GM19463 (cell line): ENCODE measurements at regions not wholly inside any gene's neighbourhood (a gene's known extent, or its start where the extent isn't known, plus 50 kb on each side); places are given as distances from the start of the nearest gene placed in this dataset.

ENCODE experiments used
- ATAC-seq: cut with Tn5 transposase; IDR thresholded peaks from one replicate; pipeline ENCODE4 v1.9.1; 2021; ENCODE audit warnings: mild to moderate bottlenecking, moderate library complexity; ENCODE audit not compliant: unreplicated experiment

DNA sequence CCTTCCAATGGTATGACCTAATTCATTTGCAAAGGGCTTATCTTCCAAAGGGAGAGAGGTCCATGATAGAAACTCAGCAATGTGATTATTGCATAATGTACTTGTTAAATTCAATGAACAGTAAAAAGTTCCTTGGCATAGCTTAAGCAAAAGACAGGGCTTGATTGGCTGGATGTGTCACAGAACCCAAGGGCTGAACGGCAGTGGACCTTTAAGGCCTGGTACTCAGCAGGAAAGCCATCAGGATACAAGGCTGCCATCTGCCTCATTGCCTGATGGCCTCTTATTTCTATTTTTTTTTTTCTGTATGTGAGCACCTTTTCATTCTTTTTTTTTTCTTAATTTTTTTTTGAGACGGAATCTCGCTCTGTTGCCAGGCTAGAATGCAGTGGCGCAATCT is 208.9 kb upstream of the WSCD1 start:
- ATAC-seq, result no peak

DNA sequence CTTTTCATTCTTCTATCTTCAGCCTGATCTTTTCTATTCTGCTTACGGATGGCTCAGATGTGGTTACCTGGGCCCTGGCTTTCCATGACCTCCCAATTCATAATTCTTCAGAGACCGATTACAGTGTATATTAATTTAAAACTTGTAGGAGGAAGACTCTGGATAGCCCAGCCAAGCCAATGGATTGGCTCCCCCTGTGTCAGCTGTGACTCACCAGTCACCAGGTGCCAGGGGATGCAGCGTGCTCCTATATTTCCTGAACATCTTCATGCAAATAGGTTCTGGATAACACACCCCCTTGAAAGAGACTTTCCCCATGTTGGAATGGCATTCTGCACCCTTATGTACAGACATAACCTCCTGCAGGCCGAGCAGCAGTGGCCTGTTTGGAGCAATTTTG is 208.3 kb upstream of the WSCD1 start:
- no peak for ATAC-seq

DNA sequence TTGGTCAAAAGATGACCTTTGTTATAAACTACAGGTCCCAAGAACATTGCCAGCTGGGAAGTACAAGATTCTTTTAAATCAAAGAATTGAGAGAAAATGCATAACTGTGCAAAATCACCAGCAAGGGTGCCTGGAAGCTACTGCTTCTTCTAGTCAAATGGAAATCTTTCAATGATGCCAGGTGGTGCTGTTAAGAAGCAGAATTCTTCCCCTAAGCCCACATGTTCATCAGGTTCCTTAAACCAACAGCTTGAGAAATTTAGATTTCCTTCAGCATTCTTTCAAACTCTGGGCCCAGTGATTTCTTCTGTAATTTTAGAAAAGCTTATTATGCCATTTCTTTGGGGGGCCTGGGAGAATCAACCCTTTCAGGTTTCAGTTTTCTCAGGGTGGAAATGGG is 207.8 kb upstream of the WSCD1 start:
- no peak for ATAC-seq

DNA sequence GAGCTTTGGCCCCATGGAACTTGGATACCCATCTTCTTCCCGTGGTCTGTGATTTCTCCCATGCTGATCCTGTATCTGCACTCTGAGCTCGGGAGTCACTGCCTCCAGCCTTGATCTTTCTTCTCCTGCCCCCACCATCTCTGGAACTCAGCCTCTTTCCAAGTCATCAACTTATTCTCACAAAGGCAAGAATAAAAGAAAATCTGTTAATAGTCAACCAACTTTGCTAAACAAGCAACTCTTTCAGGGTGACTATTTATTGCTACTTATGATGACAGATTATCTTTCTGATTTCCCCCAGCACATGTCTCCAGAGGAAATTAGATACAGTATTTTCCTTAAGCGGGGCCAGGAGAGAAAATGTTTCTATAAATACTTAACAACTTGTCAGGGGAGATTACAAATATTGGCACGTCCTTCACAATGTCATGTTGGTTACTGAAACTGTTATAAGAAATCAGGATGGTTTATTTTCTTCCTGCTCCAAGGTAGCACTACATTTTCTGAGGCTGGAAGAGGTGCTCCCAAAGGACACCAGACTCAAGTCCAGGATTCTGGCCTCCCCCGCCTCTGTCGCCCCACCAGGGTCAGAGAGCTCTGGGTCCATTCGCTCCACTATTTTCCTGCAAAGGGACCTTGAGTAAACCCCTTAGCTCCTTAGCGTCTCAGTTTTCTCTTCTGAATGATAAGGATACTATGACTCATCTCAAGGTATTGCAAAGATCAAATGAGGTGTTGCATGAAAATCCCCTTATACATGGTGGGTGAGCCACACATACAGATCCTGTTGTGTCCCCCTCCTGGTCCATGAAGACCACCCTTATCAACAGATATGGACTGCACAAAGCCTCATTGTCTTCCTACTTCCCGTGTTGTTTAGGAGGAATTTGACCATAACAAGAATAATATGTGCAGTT is 205.2 kb upstream of the WSCD1 start:
- no peak for ATAC-seq

DNA sequence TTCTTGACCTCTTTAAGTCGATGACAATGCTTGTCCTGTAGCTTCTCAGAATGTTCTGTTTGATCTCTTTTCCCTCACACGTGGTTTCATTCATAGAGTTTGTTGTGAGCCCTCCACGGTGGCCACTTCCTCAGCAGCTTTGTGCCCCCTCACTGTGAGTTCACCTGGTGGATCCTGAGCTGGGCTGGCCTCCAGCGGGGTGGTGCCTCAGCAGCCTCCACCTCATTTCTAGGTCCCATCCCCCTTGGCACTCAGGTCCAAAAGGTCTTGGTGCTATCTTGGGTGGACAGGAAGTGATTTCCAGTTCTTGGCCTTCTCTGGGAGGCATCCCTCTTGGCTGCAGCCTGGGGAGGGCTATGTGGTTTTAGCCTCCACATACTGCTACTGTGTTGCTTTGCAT is 203.2 kb upstream of the WSCD1 start:
- ATAC-seq, result no peak

DNA sequence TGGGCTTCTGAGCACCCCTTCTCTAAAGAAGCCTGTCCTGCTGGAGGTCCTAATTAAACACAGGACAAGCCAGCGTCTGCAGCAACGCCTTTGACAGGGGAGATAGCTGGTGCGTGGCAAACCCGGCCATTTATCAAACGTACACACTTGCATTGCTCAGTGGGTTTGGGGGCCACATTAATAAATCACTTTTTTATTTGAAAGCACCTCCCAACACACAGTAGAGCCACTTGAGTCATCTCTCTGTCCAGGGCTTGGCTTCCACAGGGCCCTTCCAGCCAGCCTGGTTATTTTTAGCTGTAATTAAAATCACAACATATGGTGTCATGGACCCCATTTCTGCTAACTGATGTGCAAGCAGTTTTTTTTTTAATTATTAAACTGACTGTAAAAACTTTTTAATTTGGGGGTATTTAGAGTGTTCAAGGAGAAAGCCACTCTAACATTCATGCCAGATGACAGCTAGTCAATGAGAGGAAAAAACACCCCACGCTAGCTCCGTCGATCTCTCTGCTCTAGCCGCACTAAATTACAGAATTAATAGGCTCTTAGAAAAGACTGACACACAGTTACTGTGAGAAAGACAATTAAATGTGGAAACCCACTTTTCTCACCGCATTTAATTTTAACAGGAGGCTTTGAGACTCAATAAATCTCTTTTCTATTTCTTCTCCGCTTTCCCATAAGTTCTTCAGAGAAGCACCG is 201.0 kb upstream of the WSCD1 start:
- no peak for ATAC-seq

DNA sequence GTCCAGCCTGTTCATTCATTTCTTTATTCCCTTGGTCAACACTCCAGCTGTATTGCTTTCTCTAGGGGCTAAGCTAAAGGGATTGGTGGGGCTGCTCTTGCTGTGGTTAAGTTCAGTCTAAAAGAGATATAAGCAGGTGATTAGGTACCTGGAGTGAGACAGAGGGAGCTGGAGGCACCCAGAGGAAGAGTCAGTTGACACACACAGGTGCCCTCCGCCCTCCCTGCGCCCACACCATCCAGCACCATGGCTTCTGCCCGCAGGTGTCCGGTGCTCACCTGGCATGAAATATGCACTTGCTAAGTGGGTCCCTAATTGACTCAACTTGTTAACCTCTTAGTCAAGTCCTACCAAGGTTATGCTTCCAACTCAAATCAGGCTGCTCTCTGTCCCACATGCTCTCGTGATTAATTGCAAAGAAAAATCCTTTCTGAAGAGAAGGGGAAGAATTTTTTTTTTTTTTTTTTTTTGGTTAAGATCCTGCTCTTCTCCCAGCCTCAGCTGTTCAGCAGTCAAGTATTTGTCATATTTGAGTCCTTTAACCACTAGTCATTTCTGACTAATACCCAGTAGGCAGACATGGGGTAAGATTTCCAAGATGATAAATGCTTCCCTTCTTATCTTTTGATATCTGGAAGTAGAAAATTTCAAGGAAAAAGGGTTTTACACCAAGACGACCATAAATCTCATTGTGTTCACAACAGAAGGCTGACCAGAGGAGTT is 199.8 kb upstream of the WSCD1 start:
- no peak for ATAC-seq

DNA sequence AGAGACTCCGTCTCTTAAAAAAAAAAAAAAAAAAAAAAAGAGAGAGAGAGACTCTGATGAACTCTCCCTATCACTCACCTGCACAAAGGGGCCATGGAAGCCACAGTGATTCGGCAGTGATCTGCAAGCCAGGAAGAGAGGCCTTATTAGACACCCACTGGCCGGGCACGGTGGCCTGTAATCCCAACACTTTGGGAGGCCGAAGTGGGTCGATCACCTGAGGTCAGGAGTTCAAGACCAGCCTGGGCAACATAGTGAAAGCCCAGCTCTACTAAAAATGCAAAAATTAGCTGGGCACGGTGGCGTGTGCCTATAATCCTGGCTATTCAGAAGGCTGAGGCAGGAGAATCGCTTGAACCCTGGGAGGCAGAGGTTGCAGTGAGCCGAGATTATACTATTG is 198.5 kb upstream of the WSCD1 start:
- ATAC-seq, result no peak

DNA sequence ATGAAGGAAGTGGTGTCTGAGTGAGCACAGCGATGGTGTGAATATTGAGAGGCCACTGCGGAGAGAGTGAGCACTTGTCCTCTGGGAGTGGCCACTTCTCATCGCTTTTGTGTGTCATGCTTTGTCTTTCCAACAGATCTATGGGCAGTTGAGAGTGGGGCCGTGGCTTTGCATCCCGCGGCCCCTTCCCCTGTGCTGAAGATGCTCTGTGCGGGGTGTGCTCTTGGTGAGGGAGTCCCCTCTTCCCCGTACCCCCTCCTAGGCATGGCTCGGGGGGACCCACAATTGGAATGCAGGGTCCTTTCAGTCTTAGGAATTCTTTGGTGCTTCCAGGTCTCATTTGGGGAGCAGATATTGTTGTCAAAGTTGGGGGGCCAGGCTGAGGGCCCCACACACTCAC is 197.3 kb upstream of the WSCD1 start:
- no peak for ATAC-seq

DNA sequence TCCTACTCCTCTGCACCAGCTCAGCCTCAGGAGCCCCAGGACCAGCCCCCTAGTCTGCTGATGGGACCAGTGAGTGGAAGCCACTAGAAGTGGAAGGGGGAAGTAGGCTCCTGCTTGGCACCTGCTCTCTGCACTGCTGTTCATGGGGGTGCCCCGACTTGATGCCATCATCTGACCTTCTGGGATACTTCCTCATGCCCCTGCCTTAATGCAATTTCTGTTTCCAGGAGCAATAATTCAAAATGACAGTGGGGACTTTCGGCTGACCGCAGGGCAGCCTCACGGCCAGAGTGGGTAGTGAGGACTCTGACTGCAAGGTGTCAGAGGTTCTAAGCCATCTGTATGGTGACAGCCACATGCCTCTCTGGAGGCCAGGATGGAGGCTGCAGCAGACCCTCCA is 196.4 kb upstream of the WSCD1 start:
- no peak for ATAC-seq

DNA sequence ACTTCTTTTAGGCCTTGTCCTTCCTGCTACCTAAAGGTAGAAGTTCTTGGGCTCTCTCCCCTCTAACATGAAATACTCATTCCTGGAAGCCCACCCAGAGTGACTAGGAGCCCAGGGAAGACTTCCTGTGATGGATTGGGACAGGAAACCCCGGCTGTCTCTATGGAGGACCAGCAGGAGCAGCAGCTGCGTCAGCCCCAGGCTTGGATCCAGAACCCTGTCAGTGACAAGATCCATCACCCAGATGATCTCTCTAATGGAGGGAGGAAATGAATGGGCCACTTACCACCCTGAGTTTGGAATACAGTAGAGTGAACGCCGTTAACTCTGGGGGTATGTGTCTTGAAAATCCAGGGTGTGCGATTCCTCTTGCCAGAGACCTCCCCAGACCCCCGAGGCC is 195.7 kb upstream of the WSCD1 start:
- ATAC-seq, result no peak

DNA sequence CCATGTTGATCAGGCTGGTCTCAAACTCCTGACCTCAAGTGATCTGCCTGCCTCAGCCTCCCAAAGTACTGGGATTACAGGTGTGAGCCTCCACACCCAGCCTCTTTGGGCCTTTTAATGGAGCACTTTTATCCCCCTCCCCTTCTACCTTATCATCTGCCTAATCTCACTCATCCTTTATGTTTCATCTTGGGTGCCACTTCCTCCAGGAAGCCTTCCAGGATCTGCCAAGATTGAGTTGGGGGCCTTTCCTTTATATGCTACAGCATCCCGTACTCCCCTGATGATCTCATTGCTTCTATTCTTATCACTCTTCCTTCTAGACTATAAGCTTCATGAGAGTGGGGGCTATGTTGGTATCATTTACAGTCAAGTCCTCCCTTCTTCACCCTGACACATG is 192.8 kb upstream of the WSCD1 start:
- ATAC-seq, result no peak

DNA sequence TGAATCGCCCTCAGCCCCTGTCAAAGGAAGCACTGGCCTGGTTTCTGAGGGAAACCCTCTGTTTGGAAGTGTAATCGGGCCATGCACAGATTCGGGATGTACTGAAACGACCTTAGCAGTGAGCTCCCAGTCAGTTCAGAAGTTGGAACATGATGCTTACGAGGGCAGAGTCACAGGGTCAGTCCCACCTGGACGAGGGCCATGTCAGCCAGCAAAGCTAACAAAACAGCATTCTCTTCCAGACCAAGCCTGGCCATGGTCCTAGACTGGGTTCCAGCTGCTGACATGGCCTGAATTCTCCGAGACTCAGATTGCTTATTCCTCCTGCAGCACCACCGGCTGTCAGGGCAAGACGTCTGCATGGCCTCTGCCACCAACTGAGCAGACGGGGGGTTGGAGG is 192.2 kb upstream of the WSCD1 start:
- ATAC-seq, result no peak

DNA sequence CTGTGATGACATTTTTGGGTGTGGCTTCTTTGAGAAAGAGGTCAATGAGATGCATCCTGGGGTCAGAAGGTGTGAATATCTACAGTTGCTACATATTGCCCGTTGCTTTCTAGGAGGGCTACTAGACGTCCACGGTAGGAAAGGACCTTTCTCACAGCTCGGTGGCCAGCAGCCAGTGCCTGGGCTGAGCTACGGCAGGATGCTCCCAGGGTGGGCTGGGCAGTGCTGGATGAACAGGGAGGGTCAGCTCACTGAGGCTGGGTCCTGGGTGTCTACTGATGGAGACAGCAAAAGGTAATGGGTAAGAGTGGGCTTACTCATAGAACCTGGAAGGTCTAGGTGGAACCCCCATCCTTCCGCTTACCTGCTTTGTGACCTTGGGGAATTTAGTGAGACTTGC is 188.3 kb upstream of the WSCD1 start:
- no peak for ATAC-seq

DNA sequence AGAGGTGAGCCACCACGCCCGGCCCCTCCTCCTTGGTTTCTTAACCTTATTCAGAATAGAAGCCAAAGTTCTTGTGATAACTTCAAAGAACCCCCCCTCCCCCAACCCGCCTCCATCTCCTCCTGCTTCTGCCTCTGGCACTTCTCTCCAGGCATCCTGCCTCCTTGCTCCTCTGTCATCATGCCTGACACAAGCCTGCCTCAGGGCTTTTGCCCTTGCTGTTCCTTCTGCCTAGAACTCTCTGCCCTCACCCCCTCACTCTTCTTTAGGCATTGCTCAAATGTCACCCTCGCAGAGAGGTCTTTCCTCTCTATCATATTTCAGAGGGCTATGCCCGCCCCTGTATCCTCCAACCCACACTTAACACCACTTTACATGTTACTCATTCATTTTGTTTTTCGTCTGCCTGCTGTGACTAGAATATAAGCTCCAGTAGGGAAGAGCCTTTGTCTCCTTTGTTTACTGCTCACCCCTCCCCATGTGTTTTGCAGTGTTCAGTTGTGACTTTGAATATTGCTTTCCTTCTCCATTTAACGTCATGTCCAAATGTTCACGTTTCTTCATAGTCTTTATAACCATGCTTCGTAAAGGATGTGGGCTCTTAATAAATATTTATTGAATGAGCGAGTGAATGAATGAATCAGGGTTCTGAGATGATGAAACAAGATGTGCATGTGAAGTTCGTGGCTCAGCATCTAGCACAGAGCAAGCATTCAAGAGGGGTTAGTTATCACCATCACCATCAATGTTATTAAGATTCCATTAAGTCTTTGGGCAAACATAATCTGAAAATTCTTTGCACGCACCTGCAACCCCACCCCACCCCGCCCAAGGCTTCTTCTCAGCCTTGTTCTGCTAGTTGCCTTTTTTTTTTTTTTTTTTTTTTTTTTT is 186.2 kb upstream of the WSCD1 start:
- ATAC-seq, result no peak

DNA sequence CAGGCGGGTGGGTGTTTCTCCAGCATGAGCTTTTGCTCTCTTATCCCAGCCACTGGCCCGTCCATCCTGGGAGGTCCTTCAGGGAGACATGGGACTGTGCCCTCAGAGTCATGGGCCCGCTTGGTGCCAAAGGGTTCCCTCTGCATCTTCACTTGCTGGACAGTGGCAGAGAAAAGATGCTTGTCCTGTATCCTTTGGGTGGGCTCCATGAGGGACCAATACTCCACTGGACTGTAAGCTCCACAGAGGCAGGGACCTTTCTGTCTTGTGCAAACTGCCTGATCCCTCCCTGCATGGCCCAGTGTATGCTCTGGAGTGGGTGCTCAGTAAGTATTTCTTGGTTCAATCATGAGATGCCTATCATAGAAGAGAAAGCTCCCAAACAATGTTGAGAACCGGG is 184.8 kb upstream of the WSCD1 start:
- ATAC-seq, result no peak

DNA sequence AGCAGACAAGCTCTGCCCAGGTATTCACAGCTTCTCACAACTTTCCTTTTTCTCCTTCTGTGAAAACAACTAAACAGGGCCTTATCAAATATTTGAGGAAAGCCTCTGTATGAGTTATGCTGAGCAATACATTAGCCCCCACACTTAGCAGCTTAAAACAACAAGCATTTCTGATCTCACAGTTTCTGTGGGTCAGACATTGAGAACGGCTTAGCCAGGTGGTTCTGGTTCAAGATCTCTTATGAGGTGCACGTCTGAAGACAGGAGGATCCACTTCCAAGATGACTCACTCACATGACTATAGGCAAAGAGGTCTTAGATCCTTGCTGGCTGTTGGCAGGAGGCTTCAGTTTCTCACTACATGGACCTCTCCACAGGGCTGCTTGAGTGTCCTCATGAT is 181.4 kb upstream of the WSCD1 start:
- no peak for ATAC-seq

DNA sequence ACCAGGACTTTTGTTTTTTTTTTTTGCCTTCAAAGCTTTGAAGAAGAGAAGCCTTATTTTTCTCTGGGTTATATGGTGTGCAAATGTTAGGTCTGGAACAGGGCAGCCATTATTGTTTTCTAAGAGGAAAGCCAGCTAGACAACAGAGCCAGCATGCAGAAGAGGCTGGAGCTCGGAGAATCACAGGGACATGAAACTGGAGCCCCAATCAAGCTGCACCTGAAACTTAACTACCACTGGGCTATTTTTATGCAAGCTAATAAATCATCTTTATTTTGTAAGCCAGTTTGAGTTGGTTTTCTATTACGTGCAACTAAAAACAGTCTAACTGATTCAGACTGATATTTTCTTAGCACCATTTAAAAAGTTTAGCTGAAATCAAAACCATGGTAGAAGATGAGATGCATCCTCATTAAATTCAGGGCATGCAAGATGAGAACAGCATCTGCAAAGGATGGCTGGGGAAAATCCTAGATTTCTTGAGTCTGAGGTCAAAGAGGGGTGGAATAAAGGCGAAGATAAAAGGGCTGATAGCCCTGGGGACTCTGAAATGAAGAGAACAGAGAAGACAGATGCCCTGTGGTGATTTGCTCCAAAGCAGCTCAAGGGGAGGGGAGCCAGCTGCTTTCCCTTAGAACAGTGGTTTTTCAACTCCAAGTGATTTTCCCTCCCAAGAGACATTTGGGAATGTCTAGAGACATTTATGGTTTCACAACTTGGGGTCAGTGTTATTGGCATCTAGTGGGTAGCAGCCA is 177.1 kb upstream of the WSCD1 start:
- no peak for ATAC-seq

DNA sequence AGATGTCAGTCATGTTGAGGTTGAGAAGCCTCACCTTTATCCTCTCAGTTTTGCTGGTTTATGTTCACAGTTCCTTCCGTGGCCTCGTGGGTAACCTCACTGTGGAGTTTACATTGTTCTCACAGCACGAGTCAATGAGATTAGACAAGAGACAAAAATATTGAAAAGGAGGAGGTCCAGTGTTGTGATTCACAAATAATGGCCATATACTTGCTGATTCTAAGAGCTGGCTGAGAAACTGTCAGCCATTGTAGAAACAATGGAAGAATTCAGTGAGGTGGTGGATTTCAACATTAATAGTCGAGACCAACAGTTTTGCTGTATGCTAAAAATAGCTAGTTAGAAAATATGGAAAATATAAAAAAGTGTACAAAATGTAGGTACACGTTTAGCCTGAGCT is 176.4 kb upstream of the WSCD1 start:
- no peak for ATAC-seq

DNA sequence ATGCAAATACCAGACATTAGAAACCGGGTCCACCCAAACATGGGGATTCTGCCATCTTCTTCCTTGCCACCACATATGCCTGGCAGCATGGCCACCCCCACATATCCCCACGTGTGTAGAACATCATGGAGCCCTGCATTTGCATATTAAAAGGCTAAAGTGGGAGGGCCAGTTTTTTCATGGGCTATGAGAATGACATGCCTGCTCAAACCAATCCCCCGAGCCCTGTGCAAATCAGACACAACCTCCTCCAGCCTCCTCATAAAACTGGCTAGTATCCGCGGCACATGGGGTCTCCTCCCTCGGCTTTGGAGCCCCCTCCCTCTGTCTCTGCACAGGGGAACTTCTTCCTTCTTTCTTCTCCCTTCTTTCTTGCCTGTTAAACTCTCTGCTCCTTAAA is 174.9 kb upstream of the WSCD1 start:
- no peak for ATAC-seq
